LNCaP clone FGC (cell line): ENCODE measurements at regions not wholly inside any gene's neighbourhood (a gene's known extent, or its start where the extent isn't known, plus 50 kb on each side); places are given as distances from the start of the nearest gene placed in this dataset.

ENCODE experiments used
- DNase-seq: peaks from one replicate; pipeline ENCODE4 v3.0.0-alpha.2; 2011; ENCODE audit warnings: low read depth
- H3K4me3 ChIP-seq: 2 replicates; pipeline ENCODE4 v1.5.1; 2011; ENCODE audit warnings: mild to moderate bottlenecking, low read depth, low read length, control low read depth
- TF ChIP-seq, protein P1 (sequence below): IDR thresholded peaks from 2 replicates; pipeline ENCODE4 v1.5.1; 2012; ENCODE audit warnings: mild to moderate bottlenecking; ENCODE audit not compliant: control insufficient read depth, insufficient read depth; ENCODE audit errors: extremely low read depth

- TF ChIP-seq, protein P1, sequence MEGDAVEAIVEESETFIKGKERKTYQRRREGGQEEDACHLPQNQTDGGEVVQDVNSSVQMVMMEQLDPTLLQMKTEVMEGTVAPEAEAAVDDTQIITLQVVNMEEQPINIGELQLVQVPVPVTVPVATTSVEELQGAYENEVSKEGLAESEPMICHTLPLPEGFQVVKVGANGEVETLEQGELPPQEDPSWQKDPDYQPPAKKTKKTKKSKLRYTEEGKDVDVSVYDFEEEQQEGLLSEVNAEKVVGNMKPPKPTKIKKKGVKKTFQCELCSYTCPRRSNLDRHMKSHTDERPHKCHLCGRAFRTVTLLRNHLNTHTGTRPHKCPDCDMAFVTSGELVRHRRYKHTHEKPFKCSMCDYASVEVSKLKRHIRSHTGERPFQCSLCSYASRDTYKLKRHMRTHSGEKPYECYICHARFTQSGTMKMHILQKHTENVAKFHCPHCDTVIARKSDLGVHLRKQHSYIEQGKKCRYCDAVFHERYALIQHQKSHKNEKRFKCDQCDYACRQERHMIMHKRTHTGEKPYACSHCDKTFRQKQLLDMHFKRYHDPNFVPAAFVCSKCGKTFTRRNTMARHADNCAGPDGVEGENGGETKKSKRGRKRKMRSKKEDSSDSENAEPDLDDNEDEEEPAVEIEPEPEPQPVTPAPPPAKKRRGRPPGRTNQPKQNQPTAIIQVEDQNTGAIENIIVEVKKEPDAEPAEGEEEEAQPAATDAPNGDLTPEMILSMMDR, result peak; percentile 58
- H3K4me3 ChIP-seq, result no peak overlapping the region
- peak; percentile 36 for DNase-seq
These were observed 177.3 kb downstream of the PABPC4L start for GRCh38 chr4:134024251-134024650.

DNA sequence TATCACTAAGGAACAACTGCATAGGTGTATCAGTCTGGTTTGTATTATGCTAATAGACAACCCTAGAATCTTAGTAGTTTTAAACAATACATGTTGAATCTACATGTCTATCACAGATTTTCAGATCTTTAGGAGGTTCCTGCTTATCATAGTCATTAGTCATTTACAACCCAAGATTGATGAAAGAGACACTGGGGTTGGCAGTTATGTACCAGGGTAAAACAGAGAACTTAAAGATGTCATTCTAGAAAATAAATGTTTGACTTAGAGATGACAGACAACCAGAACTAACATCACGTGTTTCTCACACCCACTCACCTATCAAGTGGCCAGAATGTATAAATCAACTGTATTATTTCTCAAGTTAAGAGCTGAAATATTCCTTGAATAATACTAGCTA, 181.9 kb downstream of the PABPC4L start:
- DNase-seq, result no peak
- H3K4me3 ChIP-seq, result no peak overlapping the region
- TF ChIP-seq, protein P1, result no peak

GRCh38 chr4:134018846-134019245, 182.7 kb downstream of the PABPC4L start:
- TF ChIP-seq, protein P1, result no peak

DNA sequence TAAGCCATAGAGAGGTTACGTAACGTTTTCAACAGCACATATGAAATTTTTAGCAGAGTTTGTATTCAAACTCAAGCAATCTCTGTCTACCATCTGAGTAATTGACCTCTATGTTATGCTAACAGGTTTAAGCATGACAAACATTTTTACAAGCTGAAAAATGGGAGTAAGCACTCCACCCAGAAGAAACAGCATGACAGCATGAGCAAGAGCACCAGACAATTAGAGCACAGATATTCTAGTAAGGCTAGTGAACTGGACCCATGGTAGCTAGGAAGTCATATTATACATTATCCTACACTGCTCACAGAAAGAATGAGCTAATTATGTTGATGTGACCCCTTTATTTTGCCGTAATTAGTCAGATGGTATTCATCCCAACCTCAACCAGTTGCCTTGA, 200.5 kb downstream of the PABPC4L start:
- TF ChIP-seq, protein P1, result no peak
- no peak overlapping the region for H3K4me3 ChIP-seq
- DNase-seq, result no peak

More at GRCh38 chr4:134018846-134019245, 182.7 kb downstream of the PABPC4L start:
- DNase-seq, result no peak
- H3K4me3 ChIP-seq, result no peak overlapping the region

DNA sequence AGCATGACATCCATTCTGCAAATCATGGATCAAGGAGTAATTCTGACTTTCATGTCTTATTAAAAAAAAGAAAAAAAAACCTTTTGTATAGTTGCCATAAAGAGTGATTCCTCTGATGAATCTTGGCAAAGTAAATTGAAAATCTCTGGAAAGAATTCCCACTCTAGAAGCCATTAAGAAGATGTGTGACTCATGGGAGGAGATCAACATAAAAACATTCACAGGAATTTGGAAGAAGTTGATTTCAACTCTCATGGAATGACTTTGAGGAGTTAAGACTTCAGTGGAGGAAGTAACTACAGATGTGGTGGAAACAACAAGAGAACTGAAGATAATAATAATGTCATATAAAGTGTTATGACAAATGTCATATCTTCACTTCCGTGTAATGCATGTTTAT, 204.2 kb downstream of the PABPC4L start:
- no peak overlapping the region for H3K4me3 ChIP-seq
- TF ChIP-seq, protein P1, result no peak
- no peak for DNase-seq

DNA sequence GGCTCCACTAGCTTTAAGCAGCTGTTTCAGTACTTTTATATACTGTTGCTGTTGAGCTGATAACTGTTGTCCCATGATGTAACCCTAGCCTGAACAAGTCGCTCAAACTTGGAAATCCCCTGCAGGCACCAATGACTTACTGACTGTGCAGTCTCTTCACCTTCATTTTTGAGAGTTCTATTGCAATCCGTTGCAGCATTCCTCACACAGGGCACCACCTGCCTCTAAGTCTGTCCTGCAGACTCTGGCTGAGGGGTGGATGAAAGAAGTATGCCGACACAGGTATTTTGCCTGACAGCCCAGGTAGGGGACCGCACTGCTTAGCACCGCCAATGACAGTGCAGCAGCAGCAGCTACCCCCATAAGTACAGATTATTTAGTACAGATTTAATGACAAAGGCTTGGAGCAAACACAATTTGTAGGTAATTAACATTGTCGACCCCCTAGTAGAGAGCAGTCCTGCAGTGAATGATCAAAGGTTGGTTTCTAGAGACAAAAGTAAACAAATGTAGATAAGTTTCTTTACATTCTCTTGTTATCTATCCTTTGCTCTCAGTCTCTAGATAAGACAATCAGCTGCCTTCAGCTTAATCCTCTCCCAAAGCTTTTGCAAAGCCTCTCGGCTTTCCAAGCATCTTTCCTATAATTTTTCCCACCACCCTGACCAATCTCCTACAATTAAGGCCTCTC, 205.0 kb downstream of the PABPC4L start:
- DNase-seq, result no peak
- H3K4me3 ChIP-seq, result no peak overlapping the region
- TF ChIP-seq, protein P1, result no peak

DNA sequence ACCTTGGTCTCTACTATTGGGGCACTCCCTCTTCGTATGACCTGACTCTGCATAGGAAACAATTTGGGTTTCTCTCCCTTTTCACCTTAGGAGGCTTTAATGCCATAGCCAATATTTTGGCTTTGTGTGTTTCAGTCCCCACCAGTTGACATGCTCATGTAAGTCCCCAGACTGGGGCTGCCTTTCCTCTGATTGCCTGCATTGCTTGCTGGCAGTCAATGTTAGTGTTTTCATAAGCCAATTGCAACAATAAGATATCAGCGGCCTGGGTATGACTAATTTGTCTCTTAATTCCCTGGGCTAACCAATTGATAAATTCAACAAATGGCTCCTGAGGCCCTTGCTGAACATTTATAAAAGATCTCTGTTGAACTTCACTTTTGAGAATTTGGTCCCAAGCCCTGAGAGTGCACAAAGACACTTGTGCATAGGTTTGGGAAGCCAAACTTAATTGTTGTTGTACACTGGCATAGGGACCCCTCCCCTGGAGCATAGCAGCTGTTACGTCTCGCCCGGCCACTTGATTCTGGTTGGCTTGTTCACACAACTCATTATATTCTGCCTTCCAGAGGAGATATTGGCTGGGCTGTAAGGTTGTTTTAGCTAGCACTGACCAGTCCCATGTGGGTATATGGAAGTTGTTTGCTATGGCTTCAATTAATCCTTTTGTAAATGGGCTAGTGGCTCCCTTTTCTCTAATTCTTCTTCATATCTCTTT, 206.2 kb downstream of the PABPC4L start:
- TF ChIP-seq, protein P1, result no peak
- DNase-seq, result no peak
- H3K4me3 ChIP-seq, result no peak overlapping the region
